H9 (cell line): ENCODE measurements at regions not wholly inside any gene's neighbourhood (a gene's known extent, or its start where the extent isn't known, plus 50 kb on each side); places are given as distances from the start of the nearest gene placed in this dataset.

ENCODE experiments used
- DNase-seq: peaks from one replicate; pipeline ENCODE4 v3.0.0-alpha.2; 2017
- H2AFZ ChIP-seq: one replicate; pipeline ENCODE4 v1.6.1; 2013; ENCODE audit warnings: mild to moderate bottlenecking, low read length, control low read depth, moderate library complexity
- H2AK5ac ChIP-seq: 2 replicates; pipeline ENCODE4 v1.6.1; 2013; ENCODE audit warnings: low read length, control low read depth, mixed read lengths; ENCODE audit not compliant: insufficient read length
- H2BK120ac ChIP-seq: one replicate; pipeline ENCODE4 v1.6.1; 2013; ENCODE audit warnings: low read depth, mild to moderate bottlenecking, low read length, control low read depth, inconsistent platforms; ENCODE audit not compliant: poor library complexity, severe bottlenecking
- H2BK12ac ChIP-seq: 2 replicates; pipeline ENCODE4 v1.6.1; 2013; ENCODE audit warnings: low read length, control low read depth, mixed read lengths, low read depth; ENCODE audit not compliant: insufficient read length
- H2BK15ac ChIP-seq: 2 replicates; pipeline ENCODE4 v1.6.1; 2013; ENCODE audit warnings: low read depth, low read length, control low read depth
- H2BK20ac ChIP-seq: one replicate; pipeline ENCODE4 v1.6.1; 2013; ENCODE audit warnings: low read depth, mild to moderate bottlenecking, low read length, control low read depth, inconsistent platforms; ENCODE audit not compliant: poor library complexity, severe bottlenecking
- H2BK5ac ChIP-seq: 2 replicates; pipeline ENCODE4 v1.6.1; 2013; ENCODE audit warnings: low read length, control low read depth, mixed read lengths; ENCODE audit not compliant: insufficient read length
- H3K14ac ChIP-seq: 2 replicates; pipeline ENCODE4 v1.6.1; 2013; ENCODE audit warnings: low read length, control low read depth; ENCODE audit not compliant: insufficient read depth
- H3K18ac ChIP-seq: 2 replicates; pipeline ENCODE4 v1.6.1; 2013; ENCODE audit warnings: low read depth, mild to moderate bottlenecking, mixed read lengths, low read length, control low read depth; ENCODE audit not compliant: insufficient read length
- H3K23ac ChIP-seq: 2 replicates; pipeline ENCODE4 v1.6.1; 2013; ENCODE audit warnings: low read length, control low read depth, mixed read lengths, low read depth; ENCODE audit not compliant: insufficient read length
- H3K23me2 ChIP-seq: 2 replicates; pipeline ENCODE4 v1.6.1; 2013; ENCODE audit warnings: low read depth, mild to moderate bottlenecking, mixed read lengths, low read length, control low read depth; ENCODE audit not compliant: insufficient read length, poor library complexity, severe bottlenecking
- H3K27ac ChIP-seq: 2 replicates; pipeline ENCODE4 v1.5.1; 2013; ENCODE audit warnings: low read length, control low read depth, mixed read lengths, low read depth; ENCODE audit not compliant: insufficient read length
- H3K27me3 ChIP-seq: 2 replicates; pipeline ENCODE4 v1.6.1; 2013; ENCODE audit warnings: low read length, control low read depth, inconsistent platforms; ENCODE audit not compliant: insufficient read depth
- H3K4ac ChIP-seq: 2 replicates; pipeline ENCODE4 v1.6.1; 2013; ENCODE audit warnings: low read depth, mild to moderate bottlenecking, control low read depth, inconsistent platforms, low read length, moderate library complexity
- H3K4me1 ChIP-seq: 2 replicates; pipeline ENCODE4 v1.6.1; 2013; ENCODE audit warnings: low read length, control low read depth, inconsistent platforms; ENCODE audit not compliant: insufficient read depth
- H3K4me2 ChIP-seq: 2 replicates; pipeline ENCODE4 v1.6.1; 2013; ENCODE audit warnings: low read length, control low read depth, mixed read lengths; ENCODE audit not compliant: insufficient read length, insufficient read depth
- H3K56ac ChIP-seq: 2 replicates; pipeline ENCODE4 v1.6.1; 2013; ENCODE audit warnings: low read depth, mild to moderate bottlenecking, mixed read lengths, low read length, control low read depth; ENCODE audit not compliant: insufficient read length
- H3K79me1 ChIP-seq: 2 replicates; pipeline ENCODE4 v1.6.1; 2013; ENCODE audit warnings: low read depth, mild to moderate bottlenecking, moderate library complexity, low read length, control low read depth, inconsistent platforms; ENCODE audit not compliant: insufficient read depth, poor library complexity, severe bottlenecking
- H3K79me2 ChIP-seq: 2 replicates; pipeline ENCODE4 v1.6.1; 2013; ENCODE audit warnings: low read length, control low read depth, inconsistent platforms; ENCODE audit not compliant: insufficient read depth
- H3K9ac ChIP-seq: 2 replicates; pipeline ENCODE4 v1.6.1; 2013; ENCODE audit warnings: low read length, control low read depth, mixed read lengths; ENCODE audit not compliant: insufficient read length; ENCODE audit errors: extremely low read depth
- H3K9me3 ChIP-seq: one replicate; pipeline ENCODE4 v1.6.1; 2013; ENCODE audit warnings: low read depth, low read length, inconsistent platforms; ENCODE audit not compliant: control insufficient read depth
- H3T11ph ChIP-seq: one replicate; pipeline ENCODE4 v1.6.1; 2013; ENCODE audit warnings: mild to moderate bottlenecking, low read length, control low read depth, inconsistent platforms
- H4K20me1 ChIP-seq: one replicate; pipeline ENCODE4 v1.6.1; 2013; ENCODE audit not compliant: control insufficient read depth, insufficient read length, insufficient read depth
- H4K5ac ChIP-seq: 2 replicates; pipeline ENCODE4 v1.6.1; 2013; ENCODE audit warnings: low read depth, mild to moderate bottlenecking, mixed read lengths, low read length, control low read depth; ENCODE audit not compliant: insufficient read length
- H4K8ac ChIP-seq: replicated peaks from 2 replicates; pipeline ENCODE4 v1.6.1; 2013; ENCODE audit warnings: low read length, control low read depth, mixed read lengths, low read depth; ENCODE audit not compliant: insufficient read length
- H4K91ac ChIP-seq: 2 replicates; pipeline ENCODE4 v1.6.1; 2013; ENCODE audit warnings: low read depth, mild to moderate bottlenecking, moderate library complexity, mixed read lengths, low read length, control low read depth; ENCODE audit not compliant: insufficient read length
- H3K27ac Mint-ChIP-seq, 3 experiments: 2 replicates in 2 of 3; 3 replicates in 1 of 3; pipeline ENCODE4 v1.8.0; 2020 to 2021; ENCODE audit warnings: mixed read lengths in 3 of 3, mild to moderate bottlenecking in 1 of 3, moderate library complexity in 1 of 3
- H3K27me3 Mint-ChIP-seq: 2 replicates; pipeline ENCODE4 v1.8.0; 2021; ENCODE audit warnings: low read depth, mild to moderate bottlenecking, moderate library complexity, mixed read lengths
- H3K36me3 Mint-ChIP-seq, 3 experiments: 2 replicates in 2 of 3; 3 replicates in 1 of 3; pipeline ENCODE4 v1.8.0; 2020 to 2021; ENCODE audit warnings: low read depth in 3 of 3, mixed read lengths in 3 of 3; ENCODE audit not compliant: insufficient read depth in 1 of 3
- H3K4me1 Mint-ChIP-seq, 2 experiments: 2 replicates each; pipeline ENCODE4 v1.8.0; 2020; ENCODE audit warnings: mixed read lengths in 2 of 2
- H3K4me3 Mint-ChIP-seq, 2 experiments: 2 replicates in 1 of 2; 3 replicates in 1 of 2; pipeline ENCODE4 v1.8.0; 2020 to 2021; ENCODE audit warnings: mild to moderate bottlenecking in 2 of 2, mixed read lengths in 2 of 2, moderate library complexity in 1 of 2
- H3K9me3 Mint-ChIP-seq, 2 experiments: 2 replicates in 1 of 2; 3 replicates in 1 of 2; pipeline ENCODE4 v1.8.0; 2020; ENCODE audit warnings: mild to moderate bottlenecking in 2 of 2, mixed read lengths in 2 of 2, moderate library complexity in 1 of 2
- CTCF ChIP-seq: fragments of 200-600 bp; sonication (generic); conservative IDR thresholded peaks from 3 replicates; pipeline ENCODE4 v1.8.0; 2021; ENCODE audit warnings: antibody characterized with exemption, mild to moderate bottlenecking
- WGBS: extraction: QIAGEN DNeasy Blood & Tissue Kit; methylation state at CpG from one replicate; pipeline ENCODE4 v1.1.7; 2013; ENCODE audit warnings: missing lambda C conversion rate, low lambda C conversion rate, mixed read lengths; ENCODE audit not compliant: insufficient read length; ENCODE audit errors: extremely low coverage; 5-methylcytosine and 5-hydroxymethylcytosine counted together

DNA sequence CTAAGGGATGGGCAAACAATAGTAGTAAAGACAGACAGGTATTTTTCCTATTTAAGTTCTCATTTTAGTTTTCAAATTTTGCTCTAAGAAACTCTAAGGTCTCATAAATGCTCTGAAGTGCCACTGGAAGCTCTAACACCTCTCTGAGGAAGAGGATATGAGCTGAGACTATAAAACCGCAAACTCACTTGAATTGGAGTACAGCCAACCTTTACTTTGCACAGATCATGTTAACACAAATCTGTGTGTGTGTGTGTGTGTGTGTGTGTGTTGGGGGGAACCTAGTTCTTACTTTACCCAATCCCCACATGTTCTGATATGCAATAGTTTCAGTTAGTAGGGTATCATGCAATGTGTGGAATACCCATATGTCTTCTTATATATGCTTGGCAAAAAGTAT lies 446.8 kb downstream of the CHL1 start:
- no peaks in the 10 kb centered on the region for H3K27me3 ChIP-seq
- TF ChIP-seq CTCF: no peak
- Mint-ChIP-seq H3K9me3 (no peaks in the 10 kb centered on the region), H3K27ac (no peak overlapping the region), H3K36me3 (no peaks in the 10 kb centered on the region), H3K27me3 (peaks cover 3% of the 10 kb centered on the region), H3K4me1 (no peaks in the 10 kb centered on the region), H3K4me3 (no peak overlapping the region)
- H3K9ac ChIP-seq: no peak overlapping the region
- no peaks in the 10 kb centered on the region for H3K23me2 ChIP-seq
- DNase-seq: no peak
- no peak overlapping the region for H2BK120ac ChIP-seq
- no peak overlapping the region for H2AFZ ChIP-seq
- no peak overlapping the region for H4K5ac ChIP-seq
- no peak overlapping the region for H2AK5ac ChIP-seq
- H2BK20ac ChIP-seq: no peak overlapping the region
- H3K14ac ChIP-seq: no peak overlapping the region
- no peak overlapping the region for H3K27ac ChIP-seq
- H4K91ac ChIP-seq: no peak overlapping the region
- WGBS: no CpG with 5 or more reads among the region's 1 CpG
- H3K56ac ChIP-seq: no peak overlapping the region
- H2BK12ac ChIP-seq: no peak overlapping the region
- H3K79me2 ChIP-seq: no peaks in the 10 kb centered on the region
- no peak overlapping the region for H2BK5ac ChIP-seq
- H3K9me3 ChIP-seq: no peaks in the 10 kb centered on the region
- no peaks in the 10 kb centered on the region for H3K79me1 ChIP-seq
- H3K4ac ChIP-seq: no peak overlapping the region
- H3K4me1 ChIP-seq: no peaks in the 10 kb centered on the region
- H3K23ac ChIP-seq: no peak overlapping the region
- no peak overlapping the region for H3K4me2 ChIP-seq
- H3K18ac ChIP-seq: no peak overlapping the region
- no peaks in the 10 kb centered on the region for H4K20me1 ChIP-seq
- H2BK15ac ChIP-seq: no peak overlapping the region
- H4K8ac ChIP-seq: no peak overlapping the region
- H3T11ph ChIP-seq: no peak overlapping the region
